SK-N-SH (cell line): ENCODE measurements at regions not wholly inside any gene's neighbourhood (a gene's known extent, or its start where the extent isn't known, plus 50 kb on each side); places are given as distances from the start of the nearest gene placed in this dataset.

Experiments used
- CTCF ChIA-PET: fragments of 300-600, 350-600 bp; formaldehyde crosslinking; extraction: SDS; loops from one replicate; lab custom pipeline; 2021; lab: Yijun Ruan, JAX
- POLR2A ChIA-PET: fragments of 350-600 bp; sonication (Branson Sonifier 250); formaldehyde crosslinking; extraction: SDS; loops from one replicate; lab custom pipeline; 2020; ENCODE audit warnings: antibody characterized with exemption, inconsistent platforms; lab: Yijun Ruan, JAX
- DNase-seq: peaks from one replicate; pipeline ENCODE4 v3.0.0; 2012
- H2AFZ ChIP-seq: fragments of 200-600 bp; sonication (generic); 2 replicates; pipeline ENCODE4 v1.8.1; 2016; ENCODE audit warnings: antibody characterized with exemption, mild to moderate bottlenecking, low read depth
- H3F3A ChIP-seq: fragments of 200-600 bp; sonication (generic); replicated peaks from 2 replicates; pipeline ENCODE3; 2016; ENCODE audit warnings: antibody characterized with exemption, mild to moderate bottlenecking; ENCODE audit not compliant: insufficient read depth
- H3K27ac ChIP-seq, 2 experiments: fragments of 200-500 bp in 1 of 2; fragments of 200-600 bp in 1 of 2; sonication (Bioruptor generic) in 1 of 2; sonication (generic), shearing (Covaris generic) in 1 of 2; 2 replicates each; pipeline versions ENCODE4 v1.5.1 to v1.6.1; 2014 to 2016; ENCODE audit warnings: low read depth in 2 of 2, inconsistent platforms in 1 of 2, low read length in 1 of 2, mild to moderate bottlenecking in 1 of 2, mixed read lengths in 1 of 2
- H3K27me3 ChIP-seq: fragments of 200-600 bp; sonication (generic), shearing (Covaris generic); 2 replicates; pipeline ENCODE4 v1.6.1; 2016; ENCODE audit warnings: mixed run types; ENCODE audit not compliant: insufficient read depth
- H3K36me3 ChIP-seq, 2 experiments: fragments of 200-500 bp in 1 of 2; fragments of 200-600 bp in 1 of 2; sonication (Bioruptor generic) in 1 of 2; sonication (generic) in 1 of 2; replicated peaks in 1 of 2; 2 replicates each; pipeline versions ENCODE3 to v1.5.1; 2014 to 2016; ENCODE audit warnings: low read length in 1 of 2, mild to moderate bottlenecking in 1 of 2; ENCODE audit not compliant: insufficient read depth in 2 of 2, control insufficient read depth in 1 of 2
- H3K4me1 ChIP-seq, 2 experiments: fragments of 200-500 bp in 1 of 2; fragments of 200-600 bp in 1 of 2; sonication (Bioruptor generic) in 1 of 2; sonication (generic), shearing (Covaris generic) in 1 of 2; 2 replicates each; pipeline versions ENCODE4 v1.5.1 to v1.6.1; 2014 to 2016; ENCODE audit warnings: low read depth in 1 of 2, low read length in 1 of 2, mixed run types in 1 of 2; ENCODE audit not compliant: insufficient read depth in 2 of 2, control insufficient read depth in 1 of 2
- H3K4me2 ChIP-seq: fragments of 200-600 bp; sonication (generic), shearing (Covaris generic); 2 replicates; pipeline ENCODE4 v1.6.1; 2017; ENCODE audit warnings: mixed run types
- H3K4me3 ChIP-seq, 2 experiments: fragments of 200-500 bp in 1 of 2; fragments of 200-600 bp in 1 of 2; sonication (Bioruptor generic) in 1 of 2; sonication (generic), shearing (Covaris generic) in 1 of 2; 2 replicates each; pipeline versions ENCODE4 v1.5.1 to v1.8.1; 2014 to 2016; ENCODE audit warnings: low read depth in 2 of 2, inconsistent platforms in 1 of 2, low read length in 1 of 2, mild to moderate bottlenecking in 1 of 2, mixed read lengths in 1 of 2, moderate library complexity in 1 of 2
- H3K79me2 ChIP-seq: fragments of 200-600 bp; sonication (generic); 2 replicates; pipeline ENCODE4 v1.8.1; 2017; ENCODE audit warnings: mild to moderate bottlenecking; ENCODE audit not compliant: insufficient read depth
- H3K9ac ChIP-seq: fragments of 200-600 bp; sonication (generic); 2 replicates; pipeline ENCODE4 v1.6.1; 2017; ENCODE audit warnings: mixed run types
- H3K9me2 ChIP-seq: fragments of 200-600 bp; sonication (generic); 2 replicates; pipeline ENCODE4 v1.6.1; 2017; ENCODE audit warnings: mixed run types
- H3K9me3 ChIP-seq: fragments of 200-600 bp; sonication (generic); 2 replicates; pipeline ENCODE4 v1.6.1; 2017; ENCODE audit warnings: mixed run types, mild to moderate bottlenecking, moderate library complexity
- H4K20me1 ChIP-seq: fragments of 200-600 bp; sonication (generic); 2 replicates; pipeline ENCODE4 v1.6.1; 2017; ENCODE audit warnings: mild to moderate bottlenecking, mixed run types; ENCODE audit not compliant: insufficient read depth
- CTCF ChIP-seq: fragments of 200-600 bp; sonication (generic); IDR thresholded peaks from 2 replicates; pipeline ENCODE4 v1.6.1; 2017; ENCODE audit warnings: antibody characterized with exemption, mild to moderate bottlenecking, moderate library complexity
- ELF1 ChIP-seq: IDR thresholded peaks from 2 replicates; pipeline ENCODE4 v1.4.0; 2012
- EP300 ChIP-seq, 2 experiments: IDR thresholded peaks; 2 replicates each; pipeline versions ENCODE4 v1.4.0 to v1.6.1; 2012; ENCODE audit warnings: borderline replicate concordance in 1 of 2, low read depth in 1 of 2, low read length in 1 of 2
- EZH2phosphoT487 ChIP-seq: fragments of 200-600 bp; sonication (generic); IDR thresholded peaks from 2 replicates; pipeline ENCODE4 v1.6.1; 2017; ENCODE audit warnings: low read depth, mixed run types, mild to moderate bottlenecking, antibody characterized with exemption, moderate library complexity, borderline replicate concordance
- FOSL2 ChIP-seq: IDR thresholded peaks from 2 replicates; pipeline ENCODE4 v1.4.0; 2012; ENCODE audit warnings: low read depth, mild to moderate bottlenecking, moderate library complexity, borderline replicate concordance
- FOXM1 ChIP-seq: IDR thresholded peaks from 2 replicates; pipeline ENCODE4 v1.4.0; 2012; ENCODE audit warnings: low read depth, mild to moderate bottlenecking
- JUND ChIP-seq: IDR thresholded peaks from 2 replicates; pipeline ENCODE4 v1.4.0; 2012
- MAX ChIP-seq: IDR thresholded peaks from 2 replicates; pipeline ENCODE4 v1.4.0; 2012; ENCODE audit warnings: low read depth
- MEF2A ChIP-seq: IDR thresholded peaks from 2 replicates; pipeline ENCODE4 v1.4.0; 2012; ENCODE audit warnings: low read depth, borderline replicate concordance
- MXI1 ChIP-seq: IDR thresholded peaks from 2 replicates; pipeline ENCODE4 v1.6.1; 2012; ENCODE audit warnings: mild to moderate bottlenecking, low read depth, low read length, improper control_type of control experiment
- NFIC ChIP-seq: IDR thresholded peaks from 2 replicates; pipeline ENCODE4 v1.4.0; 2012; ENCODE audit warnings: borderline replicate concordance
- PBX3 ChIP-seq: IDR thresholded peaks from 2 replicates; pipeline ENCODE4; 2012
- POLR2AphosphoS5 ChIP-seq: IDR thresholded peaks from 2 replicates; pipeline ENCODE4 v1.6.1; 2012; ENCODE audit warnings: low read depth, low read length
- RCOR1 ChIP-seq: fragments of 150-350 bp; IDR thresholded peaks from 2 replicates; pipeline ENCODE4 v1.6.1; 2017; ENCODE audit warnings: antibody characterized with exemption, low read length
- RXRA ChIP-seq: IDR thresholded peaks from 2 replicates; pipeline ENCODE4 v1.4.0; 2012; ENCODE audit warnings: low read depth, mild to moderate bottlenecking, borderline replicate concordance
- TAF1 ChIP-seq: IDR thresholded peaks from 2 replicates; pipeline ENCODE4 v1.6.1; 2012; ENCODE audit warnings: low read depth, mild to moderate bottlenecking, low read length, moderate library complexity, borderline replicate concordance
- TCF12 ChIP-seq: IDR thresholded peaks from 2 replicates; pipeline ENCODE4 v1.4.0; 2012
- TEAD4 ChIP-seq: IDR thresholded peaks from 2 replicates; pipeline ENCODE4 v1.4.0; 2012; ENCODE audit warnings: mild to moderate bottlenecking, borderline replicate concordance; ENCODE audit not compliant: insufficient read depth
- USF2 ChIP-seq: fragments of 150-350 bp; IDR thresholded peaks from 2 replicates; pipeline ENCODE4 v1.6.1; 2017; ENCODE audit warnings: antibody characterized with exemption, low read length, low read depth, borderline replicate concordance

GRCh38 chr1:162973381-162973795 lies 95.8 kb upstream of the RGS4 start:
- Histone ChIP-seq H3K9ac (peak overlapping the region; percentile 36; the same call in 1 of the 2 replicates), H3K4me3 (no peak overlapping the region), H3K4me2 (no peak overlapping the region), H2AFZ (no peak overlapping the region), H3K9me3 (no peaks in the 10 kb centered on the region), H3F3A (peaks cover 16% of the 10 kb centered on the region), H3K27ac (peak overlapping the region; percentile 80 to 93), H3K36me3 (no peaks in the 10 kb centered on the region), H4K20me1 (no peaks in the 10 kb centered on the region), H3K27me3 (no peaks in the 10 kb centered on the region), H3K4me1 (peaks cover 8 to 12% of the 10 kb centered on the region in 2 experiments; a peak in 3 of 4 replicates), H3K9me2 (no peaks in the 10 kb centered on the region), H3K79me2 (no peaks in the 10 kb centered on the region)
- ChIA-PET POLR2A (no interaction called here), CTCF (interaction anchor here (1.1 kb wide), 1 partner anchor 18 kb away, joined by 3 read pairs; no protein-coding TSS in a partner anchor)
- TF ChIP-seq TCF12 (peak; percentile 79), FOXM1 (peak; percentile 67), EP300 (IDR thresholded peaks at IDR 0.05; ENCODE audit: borderline replicate concordance in 1 of 2, low read depth in 1 of 2, low read length in 1 of 2) (peak; percentile 39 to 73; a peak in 3 of 4 replicates), EZH2phosphoT487 (no peak), ELF1 (no peak), RXRA (peak; percentile 61), TAF1 (no peak), CTCF (no peak), MXI1 (no peak), RCOR1 (no peak), JUND (peak; percentile 93), USF2 (no peak), NFIC (peak; percentile 45; the same call in 1 of the 2 replicates), TEAD4 (peak; percentile 78), POLR2AphosphoS5 (peak; percentile 48; the same call in 1 of the 2 replicates), MEF2A (peak; percentile 72), MAX (no peak), FOSL2 (peak; percentile 73), PBX3 (peak; percentile 59)
- DNase-seq = no peak
